B cell (primary cell): ENCODE measurements at regions not wholly inside any gene's neighbourhood (a gene's known extent, or its start where the extent isn't known, plus 50 kb on each side); places are given as distances from the start of the nearest gene placed in this dataset.

Experiments used
- ATAC-seq: fragments of 200-7000 bp; cut with Tn5 transposase; one replicate; pipeline ENCODE4 v1.10.0; 2021; ENCODE audit warnings: low read depth, mild to moderate bottlenecking, moderate number of reproducible peaks, moderate library complexity
- CTCF ChIA-PET: fragments of 350-600 bp; sonication (Branson Sonifier 250); formaldehyde crosslinking; loops from one replicate; lab custom pipeline; 2021; ENCODE audit warnings: antibody characterized with exemption, inconsistent platforms; lab: Charles Lee
- POLR2A ChIA-PET: fragments of 350-600 bp; sonication (Branson Sonifier 250); formaldehyde crosslinking; loops from one replicate; lab custom pipeline; 2021; ENCODE audit warnings: antibody characterized with exemption; lab: Charles Lee
- DNase-seq: peaks from one replicate; pipeline ENCODE4 v3.0.0; 2013
- H2AFZ ChIP-seq: 2 replicates; pipeline ENCODE4 v1.6.1; 2012; ENCODE audit warnings: mild to moderate bottlenecking, low read depth, low read length; ENCODE audit not compliant: insufficient read depth, poor library complexity, severe bottlenecking
- H3K27ac ChIP-seq, 2 donors: 1 replicate in 1 of 2; 2 replicates in 1 of 2; pipeline ENCODE4 v1.5.1; 2012 to 2013; ENCODE audit warnings: low read length in 2 of 2, mild to moderate bottlenecking in 2 of 2, moderate library complexity in 1 of 2
- H3K27me3 ChIP-seq, 4 experiments: fragments of 200-600 bp in 1 of 4; sonication (generic) in 1 of 4; replicated peaks in 1 of 4; 1 replicate in 2 of 4; 2 replicates in 2 of 4; pipeline versions ENCODE4 v1.6.1 to v1.7.0; 2013 to 2016; ENCODE audit warnings: low read length in 3 of 4, mild to moderate bottlenecking in 2 of 4, mixed read lengths in 1 of 4, moderate library complexity in 1 of 4; ENCODE audit not compliant: insufficient read depth in 4 of 4, control insufficient read depth in 3 of 4; ENCODE audit errors: control extremely low read depth in 1 of 4
- H3K36me3 ChIP-seq, 2 experiments: replicated peaks in 1 of 2; 1 replicate in 1 of 2; 2 replicates in 1 of 2; pipeline versions ENCODE4 v1.6.1 to v1.7.1; 2013; ENCODE audit warnings: low read length in 1 of 2; ENCODE audit not compliant: insufficient read depth in 2 of 2, control insufficient read depth in 1 of 2; ENCODE audit errors: control extremely low read depth in 1 of 2, extremely low read depth in 1 of 2
- H3K4me1 ChIP-seq, 2 donors: fragments of 200-600 bp in 1 of 2; sonication (generic) in 1 of 2; 1 replicate in 1 of 2; 2 replicates in 1 of 2; pipeline versions ENCODE4 v1.5.1 to v1.6.1; 2013 to 2017; ENCODE audit warnings: low read length in 2 of 2; ENCODE audit not compliant: control insufficient read depth in 2 of 2, insufficient read depth in 2 of 2
- H3K4me2 ChIP-seq: replicated peaks from 2 replicates; pipeline ENCODE3; 2012; ENCODE audit warnings: mild to moderate bottlenecking, low read depth, low read length; ENCODE audit not compliant: poor library complexity, severe bottlenecking
- H3K4me3 ChIP-seq, 5 experiments: fragments of 200-600 bp in 1 of 5; sonication (generic) in 1 of 5; 1 replicate in 3 of 5; 2 replicates in 2 of 5; pipeline versions ENCODE4 v1.5.1 to v1.7.0; 2011 to 2016; ENCODE audit warnings: low read length in 4 of 5, mild to moderate bottlenecking in 4 of 5, low read depth in 2 of 5, control low read depth in 1 of 5, moderate library complexity in 1 of 5; ENCODE audit not compliant: insufficient read depth in 1 of 5; ENCODE audit errors: control extremely low read depth in 1 of 5, extremely low read depth in 1 of 5
- H3K79me2 ChIP-seq: fragments of 200-600 bp; sonication (generic); one replicate; pipeline ENCODE4 v1.6.0; 2016; ENCODE audit warnings: low read length; ENCODE audit not compliant: control insufficient read depth, insufficient read depth
- H3K9ac ChIP-seq: fragments of 200-600 bp; sonication (generic); 2 replicates; pipeline ENCODE4 v1.6.1; 2017; ENCODE audit warnings: mild to moderate bottlenecking, low read length, moderate library complexity
- H3K9me3 ChIP-seq, 3 donors: one replicate each; pipeline versions ENCODE4 v1.6.1 to v1.7.1; 2013; ENCODE audit warnings: low read length in 2 of 3; ENCODE audit not compliant: control insufficient read depth in 2 of 3, insufficient read depth in 1 of 3; ENCODE audit errors: control extremely low read depth in 1 of 3
- H4K20me1 ChIP-seq: 2 replicates; pipeline ENCODE4 v1.6.0; 2012; ENCODE audit warnings: mild to moderate bottlenecking, low read length; ENCODE audit not compliant: insufficient read depth, control insufficient read depth, poor library complexity, severe bottlenecking
- H3K27ac Mint-ChIP-seq: one replicate; pipeline ENCODE4 v1.8.0; 2021; ENCODE audit warnings: mixed read lengths
- H3K27me3 Mint-ChIP-seq: one replicate; pipeline ENCODE4 v1.8.0; 2021; ENCODE audit warnings: mixed read lengths
- H3K4me1 Mint-ChIP-seq: one replicate; pipeline ENCODE4 v1.8.0; 2021; ENCODE audit warnings: mixed read lengths
- H3K4me3 Mint-ChIP-seq: one replicate; pipeline ENCODE4 v1.8.0; 2021; ENCODE audit warnings: mixed read lengths
- H3K9me3 Mint-ChIP-seq: one replicate; pipeline ENCODE4 v1.8.0; 2022; ENCODE audit warnings: mixed read lengths; ENCODE audit not compliant: insufficient read depth
- CTCF ChIP-seq: fragments of 200-600 bp; IDR thresholded peaks from one replicate; pipeline ENCODE4 v1.8.0; 2022; ENCODE audit warnings: antibody characterized with exemption, mild to moderate bottlenecking
- EZH2 ChIP-seq: IDR thresholded peaks from 2 replicates; pipeline ENCODE4 v1.6.1; 2012; ENCODE audit warnings: borderline replicate concordance, low read depth, mild to moderate bottlenecking, moderate library complexity, low read length; ENCODE audit not compliant: insufficient read depth, poor library complexity, severe bottlenecking
- WGBS: methylation state at CpG from one replicate; pipeline ENCODE4 v1.1.5; 2013; ENCODE audit warnings: missing lambda C conversion rate; ENCODE audit not compliant: insufficient coverage; 5-methylcytosine and 5-hydroxymethylcytosine counted together
- intact Hi-C: fragments of 100-400 bp; cut with micrococcal nuclease; formaldehyde crosslinking; loops from one replicate; pipeline ENCODE4 v1.10.0; 2022

GRCh38 chr4:120348521-120348920, 281.9 kb upstream of the MAD2L1 start:
- H3K27ac Mint-ChIP-seq, result no peak overlapping the region
- no peaks in the 10 kb centered on the region for H3K79me2 ChIP-seq
- ChIA-PET POLR2A (no interaction called here), CTCF (no interaction called here)
- no peaks in the 10 kb centered on the region for H3K4me1 ChIP-seq
- no peaks in the 10 kb centered on the region for H3K9me3 ChIP-seq
- no peaks in the 10 kb centered on the region for H3K27me3 ChIP-seq
- H3K9ac ChIP-seq, result no peak overlapping the region
- no peak overlapping the region for H3K4me2 ChIP-seq
- H3K36me3 ChIP-seq, result no peaks in the 10 kb centered on the region
- TF ChIP-seq CTCF, result no peak
- TF ChIP-seq EZH2, result no peak
- WGBS, result no CpG with 5 or more reads among the region's 2 CpGs
- no peaks in the 10 kb centered on the region for H3K9me3 Mint-ChIP-seq
- no peak overlapping the region for H3K4me3 Mint-ChIP-seq
- ATAC-seq (no peak), DNase-seq (no peak)
- H3K4me1 Mint-ChIP-seq, result no peaks in the 10 kb centered on the region
- no peaks in the 10 kb centered on the region for H4K20me1 ChIP-seq
- H3K27me3 Mint-ChIP-seq, result no peaks in the 10 kb centered on the region
- H3K4me3 ChIP-seq, result no peak overlapping the region
- intact Hi-C loops, result no loop called here
- H3K27ac ChIP-seq, result no peak overlapping the region
- no peak overlapping the region for H2AFZ ChIP-seq

GRCh38 chr4:120331486-120332370, 265.1 kb upstream of the MAD2L1 start:
- Mint-ChIP-seq H3K27me3 (no peaks in the 10 kb centered on the region), H3K9me3 (no peaks in the 10 kb centered on the region), H3K27ac (no peak overlapping the region), H3K4me1 (no peaks in the 10 kb centered on the region), H3K4me3 (no peak overlapping the region)
- Histone ChIP-seq H2AFZ (no peak overlapping the region), H3K9ac (no peak overlapping the region), H3K4me2 (no peak overlapping the region), H3K27me3 (no peaks in the 10 kb centered on the region), H3K4me1 (no peaks in the 10 kb centered on the region), H3K4me3 (no peak overlapping the region), H3K36me3 (no peaks in the 10 kb centered on the region), H4K20me1 (no peaks in the 10 kb centered on the region), H3K9me3 (no peaks in the 10 kb centered on the region), H3K79me2 (no peaks in the 10 kb centered on the region), H3K27ac (no peak overlapping the region)
- WGBS, result 64% methylated on average over 3 of the region's 4 CpGs
- ChIA-PET POLR2A (no interaction called here), CTCF (no interaction called here)
- no peak for ATAC-seq
- no peak for DNase-seq
- no peak for TF ChIP-seq CTCF
- no peak for TF ChIP-seq EZH2
- intact Hi-C loops, result no loop called here
